Activated T-helper 1 cell treated with Interleukin-2 at 50 U/mL for 16 hours (primary cell): ENCODE measurements at regions not wholly inside any gene's neighbourhood (a gene's known extent, or its start where the extent isn't known, plus 50 kb on each side); places are given as distances from the start of the nearest gene placed in this dataset.

Experiments
- DNase-seq: peaks from one replicate; pipeline ENCODE4 v3.0.0-alpha.2; 2020; ENCODE audit warnings: low read depth

DNA sequence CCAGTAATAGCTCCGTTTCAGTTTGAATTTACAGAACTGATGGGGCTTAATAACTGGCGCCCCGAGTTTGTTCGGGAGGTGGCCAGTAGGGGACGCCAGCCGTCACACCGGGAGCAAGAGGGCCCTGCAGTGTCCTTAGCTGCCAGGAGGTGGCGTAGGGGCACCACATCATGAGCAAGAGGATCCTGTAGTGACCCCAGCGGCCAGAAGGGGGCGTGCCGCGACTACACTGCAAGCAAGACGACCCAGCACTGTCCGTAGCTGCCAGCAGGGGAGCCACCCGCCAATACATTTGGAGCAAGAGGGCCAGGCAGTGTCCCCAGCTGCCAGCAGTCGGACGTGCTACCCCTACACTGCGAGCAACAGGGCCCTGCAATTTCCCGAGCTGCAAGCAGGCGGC is 663.7 kb upstream of the B3GAT1 start:
- DNase-seq, result peak; percentile 19

DNA sequence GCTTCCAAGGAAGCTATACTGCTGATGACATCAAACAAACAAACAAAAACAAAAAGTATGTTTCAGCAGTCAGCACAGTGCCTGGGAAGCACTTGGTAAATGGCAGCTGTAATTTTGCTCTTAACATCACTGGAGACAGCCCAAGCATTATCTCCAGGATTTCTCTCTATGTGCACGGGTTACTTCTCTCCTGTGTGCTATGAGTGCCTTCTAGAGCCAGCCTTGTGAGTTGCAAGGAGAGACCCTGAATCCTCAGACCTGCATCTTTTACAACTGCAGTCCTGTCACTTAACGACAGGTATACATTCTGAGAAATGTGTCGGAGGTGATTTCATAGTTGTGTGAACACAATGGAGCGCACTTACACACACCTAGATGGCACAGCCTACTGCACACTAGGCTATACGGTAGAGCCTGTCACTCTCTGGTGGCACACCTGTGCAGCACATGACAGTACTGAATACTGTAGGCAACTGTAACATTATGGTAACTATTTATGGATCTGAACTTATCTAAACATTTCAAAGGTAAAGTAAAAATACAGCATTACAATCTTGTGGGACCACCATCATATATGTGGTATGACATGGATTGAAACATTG is 662.5 kb upstream of the B3GAT1 start:
- no peak for DNase-seq

DNA sequence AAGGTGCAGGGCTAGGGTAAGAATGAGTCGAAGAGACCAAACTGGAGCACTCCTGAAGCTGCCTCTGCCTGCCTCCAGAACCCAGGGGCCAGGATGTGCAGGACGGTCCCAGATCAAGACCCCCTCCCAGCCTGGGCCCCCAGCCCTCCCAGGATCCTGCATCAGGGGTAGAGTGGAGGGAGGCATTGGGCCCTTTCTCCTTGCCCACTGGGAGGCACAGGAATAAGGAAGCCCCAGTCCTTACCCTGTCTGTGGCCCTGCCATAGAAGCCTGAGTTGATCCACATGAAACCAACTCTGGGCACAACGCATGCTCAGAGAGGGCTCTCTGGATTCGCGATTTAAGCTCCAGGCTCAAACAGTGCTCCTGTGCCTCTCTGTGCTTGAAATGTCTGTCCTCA is 661.8 kb upstream of the B3GAT1 start:
- DNase-seq, result no peak

DNA sequence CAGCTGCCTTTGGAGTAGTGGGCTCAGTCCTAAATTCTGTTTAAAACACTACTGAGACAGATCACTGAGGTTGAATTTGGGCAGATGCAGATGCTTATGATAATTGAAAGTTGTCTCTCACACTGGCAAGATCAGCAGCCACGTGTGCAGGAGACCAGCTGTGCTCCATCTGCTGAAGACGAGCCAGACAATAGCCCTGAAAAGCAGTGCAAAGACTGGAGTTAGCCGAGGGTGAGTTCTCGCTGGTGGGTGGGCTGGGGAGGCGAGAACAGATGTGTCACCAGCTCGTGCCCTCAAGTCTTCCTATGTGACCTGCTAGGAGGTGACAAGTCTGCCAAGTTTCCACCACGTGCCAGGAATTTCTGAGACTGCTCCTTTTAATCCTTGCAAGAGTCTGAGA is 661.3 kb upstream of the B3GAT1 start:
- no peak for DNase-seq

DNA sequence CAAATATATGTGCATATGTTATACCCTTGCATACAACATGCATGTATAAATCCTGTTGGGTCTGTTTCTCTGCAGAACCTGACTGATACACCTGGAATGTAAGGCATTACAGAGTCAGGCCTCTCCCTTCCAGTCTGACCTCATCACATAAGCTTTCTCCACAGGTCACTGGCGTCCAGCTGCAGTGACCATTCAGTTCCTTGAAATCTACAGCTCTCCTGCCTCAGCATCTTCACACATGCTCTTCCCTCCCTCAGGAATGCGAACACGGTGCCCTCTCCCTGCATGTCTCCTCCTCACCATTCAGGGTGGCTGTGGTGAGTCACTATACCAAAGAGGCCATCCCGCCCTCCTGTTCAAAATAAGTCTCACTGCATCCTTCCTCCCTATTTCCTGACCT is 657.8 kb upstream of the B3GAT1 start:
- DNase-seq, result no peak

DNA sequence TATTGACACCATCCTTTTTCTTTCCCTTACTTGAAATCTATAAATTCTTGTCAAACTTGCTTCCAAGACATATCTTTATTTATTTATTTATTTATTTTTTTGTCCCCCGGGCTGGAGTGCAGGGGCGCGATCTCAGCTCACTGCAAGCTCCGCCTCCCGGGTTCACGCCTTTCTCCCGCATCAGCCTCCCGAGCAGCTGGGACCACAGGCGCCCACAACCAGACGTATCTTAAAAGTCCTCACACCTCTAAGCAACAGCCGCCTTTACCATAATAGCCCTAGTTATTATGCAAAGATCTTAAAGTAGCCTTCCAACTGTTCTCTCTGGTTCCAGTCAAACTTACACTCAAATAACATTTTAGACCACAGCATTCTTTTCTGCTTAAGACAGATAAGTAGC is 657.0 kb upstream of the B3GAT1 start:
- no peak for DNase-seq

DNA sequence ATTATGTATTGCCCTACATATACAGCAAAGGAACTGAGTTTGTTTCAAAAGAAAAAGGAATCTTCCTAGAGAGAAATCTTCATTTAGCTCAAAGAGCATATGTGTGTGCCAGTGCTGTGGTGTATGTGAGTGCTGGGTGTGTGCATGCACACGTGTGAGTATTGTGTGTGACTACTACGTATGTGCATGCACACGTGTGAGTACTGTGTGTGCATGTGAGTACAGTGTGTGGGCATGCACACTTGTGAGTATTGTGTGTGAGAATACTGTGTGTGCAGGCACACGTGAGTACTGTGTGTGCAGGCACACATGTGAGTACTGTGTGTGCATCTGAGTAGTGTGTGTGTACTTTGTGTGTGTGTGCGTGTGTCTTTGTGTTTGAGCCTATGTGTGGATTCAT is 651.0 kb upstream of the B3GAT1 start:
- no peak for DNase-seq

DNA sequence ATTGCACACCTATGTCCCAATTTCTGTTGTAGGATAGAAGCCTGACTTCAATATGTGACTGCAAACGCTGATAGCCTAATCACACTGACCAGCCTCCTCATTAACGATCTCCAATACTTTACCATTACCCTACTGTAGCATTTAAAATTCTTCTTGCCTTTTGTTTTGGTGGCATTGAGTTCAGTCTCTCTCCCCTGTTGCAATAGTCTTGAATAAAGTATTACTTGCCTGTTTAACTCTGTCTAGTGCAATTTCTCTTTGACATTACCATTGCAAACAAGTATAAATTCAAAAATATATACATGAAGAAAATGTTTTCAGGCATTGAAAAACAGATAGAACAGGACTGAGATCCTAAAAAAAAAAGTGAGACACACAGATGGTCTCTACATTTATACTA is 649.1 kb upstream of the B3GAT1 start:
- no peak for DNase-seq

DNA sequence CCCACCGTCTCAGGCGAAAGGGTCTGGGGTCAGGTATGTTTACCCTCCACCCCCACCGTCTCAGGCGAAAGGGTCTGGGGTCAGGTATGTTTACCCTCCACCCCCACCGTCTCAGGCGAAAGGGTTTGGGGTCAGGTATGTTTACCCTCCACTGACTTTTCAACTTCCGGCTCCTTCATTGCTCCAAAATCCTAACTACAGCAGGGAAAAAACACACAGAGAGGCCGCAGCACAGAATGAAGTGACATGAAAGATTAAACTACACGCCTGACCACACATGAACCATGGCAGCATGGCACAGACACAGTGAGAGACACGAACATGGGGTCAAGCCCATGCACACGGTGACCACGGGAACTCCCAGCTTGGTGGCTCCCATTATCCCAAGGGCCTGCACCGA is 634.9 kb upstream of the B3GAT1 start:
- no peak for DNase-seq

DNA sequence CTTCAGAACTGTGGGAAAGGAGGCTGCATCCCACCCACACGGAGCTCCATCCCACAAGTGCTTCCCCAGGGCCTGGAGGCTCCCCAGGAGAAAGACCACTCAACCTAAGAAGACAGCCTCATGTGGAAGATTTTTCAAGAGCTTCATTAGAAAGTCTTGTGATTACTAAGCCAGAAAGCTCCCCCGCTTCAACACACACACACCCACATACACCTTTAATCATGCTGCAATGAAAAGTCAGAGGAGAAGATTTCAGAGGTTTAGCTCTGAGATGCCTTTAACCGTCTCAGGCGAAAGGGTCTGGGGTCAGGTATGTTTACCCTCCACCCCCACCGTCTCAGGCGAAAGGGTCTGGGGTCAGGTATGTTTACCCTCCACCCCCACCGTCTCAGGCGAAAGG is 634.5 kb upstream of the B3GAT1 start:
- no peak for DNase-seq

DNA sequence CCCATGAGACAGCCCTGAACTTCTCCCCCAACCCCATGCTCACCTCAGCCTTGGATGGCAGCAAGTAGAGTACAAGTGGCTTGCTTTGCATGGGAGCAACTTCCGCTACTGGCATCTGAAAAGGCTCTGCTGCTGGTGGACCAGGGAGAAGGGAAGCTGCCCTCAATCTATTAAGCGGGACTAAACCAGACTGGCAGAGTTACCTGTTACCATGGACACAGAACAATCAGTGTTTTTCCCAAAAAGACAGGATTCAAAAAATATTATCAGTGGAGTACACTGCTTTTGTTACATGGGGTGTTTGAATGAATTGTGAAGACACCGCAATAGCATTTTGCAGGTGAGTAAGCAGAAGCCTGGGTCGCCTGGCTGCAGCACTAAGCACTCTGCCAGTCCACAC is 631.4 kb upstream of the B3GAT1 start:
- no peak for DNase-seq

DNA sequence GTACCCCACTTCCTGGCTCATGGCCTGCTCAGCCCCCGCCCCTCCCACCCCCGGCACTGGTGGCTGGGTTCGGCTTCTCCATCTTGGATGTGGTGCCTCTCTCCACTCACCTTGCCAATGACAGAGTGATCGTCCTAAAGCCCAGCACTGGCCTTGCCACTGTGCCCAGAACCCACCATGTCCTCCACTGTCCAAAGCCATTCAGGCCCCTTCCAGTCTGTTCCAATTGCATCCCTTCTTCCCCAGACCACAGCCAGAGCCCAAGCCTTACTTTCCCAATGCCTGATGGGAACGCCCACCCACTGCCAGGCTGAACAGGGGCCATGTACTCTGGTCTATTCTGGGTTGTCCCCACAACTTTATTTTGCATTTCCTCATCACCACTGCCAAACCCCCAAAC is 625.8 kb upstream of the B3GAT1 start:
- no peak for DNase-seq

DNA sequence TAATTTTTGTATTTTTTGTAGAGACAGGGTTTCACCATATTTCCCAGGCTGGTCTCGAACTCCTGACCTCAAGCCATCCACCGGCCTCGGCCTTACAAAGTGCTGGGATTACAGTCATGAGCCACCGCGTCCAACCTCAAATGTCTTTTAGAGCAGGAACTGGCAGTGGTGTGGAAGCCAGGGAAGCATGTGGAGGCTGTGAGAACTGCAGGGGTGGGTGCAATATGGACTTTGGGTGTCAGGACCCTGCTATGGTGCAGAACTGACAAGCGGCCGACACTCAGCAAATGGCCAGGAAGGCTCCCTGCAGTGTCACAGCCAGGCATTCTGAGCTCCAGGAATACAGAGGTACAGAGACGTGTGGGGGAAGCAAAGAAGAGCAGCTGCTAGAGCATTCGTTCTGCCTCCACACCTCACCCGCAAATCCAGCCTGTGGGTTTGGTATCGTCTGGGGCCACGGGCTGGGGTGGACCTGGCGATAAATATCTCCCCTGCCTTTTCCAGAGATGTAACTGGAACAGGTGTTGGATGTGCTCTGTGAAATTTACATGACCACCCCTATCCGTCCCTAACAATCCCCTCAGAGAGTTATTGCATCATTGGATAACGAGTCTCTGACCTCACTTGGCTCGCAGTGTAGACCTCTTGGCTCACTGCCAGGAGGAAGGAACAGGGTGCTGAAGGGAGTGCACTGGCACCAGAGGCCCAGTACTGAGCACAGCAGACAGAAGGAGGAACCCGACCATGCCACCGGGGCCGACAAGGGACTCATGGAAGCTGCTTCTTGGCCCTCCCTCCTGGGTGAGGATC is 624.7 kb upstream of the B3GAT1 start:
- DNase-seq, result no peak

DNA sequence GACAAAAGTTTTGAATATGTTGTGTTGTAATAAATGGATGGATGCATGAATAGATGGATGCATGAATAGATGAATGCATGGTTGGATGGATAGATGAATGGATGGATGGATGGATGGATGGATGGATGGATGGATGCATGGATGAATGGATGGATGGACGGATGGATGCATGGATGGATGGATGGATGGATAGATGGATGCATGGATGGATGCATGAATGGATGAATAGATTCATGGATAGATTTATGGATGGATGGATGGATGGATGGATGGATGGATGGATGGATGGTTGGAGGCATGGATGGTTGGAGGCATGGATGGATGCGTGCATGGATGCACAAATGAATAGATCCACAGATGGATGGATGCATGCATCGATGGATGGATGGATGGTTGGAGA is 623.2 kb upstream of the B3GAT1 start:
- DNase-seq, result no peak

DNA sequence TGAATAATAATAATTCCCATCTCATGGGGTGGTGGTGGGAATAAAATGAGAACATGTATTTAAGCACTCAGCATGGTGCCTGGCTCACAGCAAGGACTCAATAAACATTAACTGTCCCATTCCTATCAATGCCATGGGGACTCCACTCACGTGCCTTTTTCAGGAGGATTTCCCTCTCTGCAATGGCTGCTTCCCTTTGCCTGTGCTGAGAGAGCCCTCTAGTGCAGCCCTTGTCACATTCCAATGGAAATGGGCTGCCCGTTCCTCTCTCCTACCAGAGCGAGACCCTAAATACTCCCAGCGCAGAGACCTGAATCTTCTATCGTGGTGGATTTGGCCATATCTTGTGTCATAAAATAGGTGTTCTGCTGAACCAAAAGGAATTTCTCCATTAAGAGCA is 621.5 kb upstream of the B3GAT1 start:
- no peak for DNase-seq

DNA sequence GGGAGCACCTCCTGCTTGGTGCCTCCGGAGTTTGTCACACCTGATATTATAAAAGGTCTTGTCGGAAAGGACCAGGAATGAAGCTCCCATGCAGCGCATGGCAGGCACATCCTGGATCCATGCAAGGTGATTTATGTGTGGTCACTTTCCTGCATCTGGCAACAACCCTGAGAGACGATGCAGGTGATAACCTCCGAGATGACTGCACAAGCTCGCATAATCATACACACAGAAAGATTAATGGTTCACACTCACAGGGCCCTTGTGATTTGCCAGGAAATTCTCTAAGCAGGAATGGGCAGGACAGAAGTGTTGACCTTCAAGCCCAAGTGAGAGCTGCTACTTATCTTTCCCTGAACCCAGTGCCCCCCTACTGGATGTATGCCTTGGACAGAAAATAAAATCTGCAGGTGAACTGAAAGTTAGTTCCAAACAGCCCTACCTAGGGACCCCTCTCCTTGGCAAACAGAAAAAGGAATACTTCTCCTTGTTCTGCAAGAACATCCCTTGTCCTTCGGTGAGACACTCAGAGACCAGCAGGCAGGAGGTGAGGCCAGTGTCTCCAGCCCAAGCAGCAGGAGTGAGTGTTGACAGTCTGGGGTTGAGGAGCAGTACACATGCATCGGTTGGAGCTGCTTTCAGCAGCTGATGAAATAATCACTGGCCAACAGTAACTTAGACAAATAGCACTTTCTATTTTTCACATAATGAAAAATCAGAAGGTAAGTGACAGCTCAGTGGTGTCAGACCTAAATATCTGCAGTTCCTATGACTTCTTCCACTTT is 619.4 kb upstream of the B3GAT1 start:
- no peak for DNase-seq

DNA sequence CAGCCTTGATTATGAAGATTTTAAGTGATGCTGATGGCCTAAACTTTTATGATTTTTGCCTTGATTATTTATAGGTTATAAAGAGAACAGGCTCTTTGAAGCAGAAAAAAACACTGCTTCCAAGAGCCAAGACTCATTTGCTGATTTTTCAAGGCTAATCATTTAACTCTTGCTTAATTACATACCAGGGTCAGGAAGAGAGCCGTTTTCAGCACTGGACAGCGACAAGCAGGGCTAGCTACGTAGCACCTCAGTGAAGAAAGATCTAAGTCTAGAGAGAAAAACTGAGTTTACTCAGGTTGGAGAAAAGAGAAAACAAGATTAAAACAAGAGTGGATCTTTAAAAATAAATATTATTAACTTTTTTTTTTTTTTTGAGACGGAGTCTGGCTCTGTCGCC is 615.4 kb upstream of the B3GAT1 start:
- DNase-seq, result no peak

DNA sequence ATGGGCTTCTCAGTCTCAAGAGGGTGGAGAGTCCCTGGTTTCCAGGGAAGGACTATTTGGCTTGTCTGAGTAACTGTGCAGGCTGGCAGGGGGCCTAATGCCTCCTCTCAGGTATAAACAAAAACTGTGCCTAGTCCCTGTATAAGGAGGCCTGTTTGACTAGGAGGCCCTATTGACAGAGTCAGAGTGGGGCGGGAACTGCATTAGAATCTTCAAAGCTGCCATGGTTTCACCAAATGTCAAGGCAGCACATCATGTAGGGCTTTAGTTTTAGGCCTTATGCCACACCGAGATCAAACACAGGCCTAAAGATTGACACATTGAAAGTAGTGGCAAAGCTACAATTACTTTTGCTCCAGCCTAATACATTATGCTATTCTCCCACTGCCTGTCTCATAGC is 611.5 kb upstream of the B3GAT1 start:
- DNase-seq, result no peak

DNA sequence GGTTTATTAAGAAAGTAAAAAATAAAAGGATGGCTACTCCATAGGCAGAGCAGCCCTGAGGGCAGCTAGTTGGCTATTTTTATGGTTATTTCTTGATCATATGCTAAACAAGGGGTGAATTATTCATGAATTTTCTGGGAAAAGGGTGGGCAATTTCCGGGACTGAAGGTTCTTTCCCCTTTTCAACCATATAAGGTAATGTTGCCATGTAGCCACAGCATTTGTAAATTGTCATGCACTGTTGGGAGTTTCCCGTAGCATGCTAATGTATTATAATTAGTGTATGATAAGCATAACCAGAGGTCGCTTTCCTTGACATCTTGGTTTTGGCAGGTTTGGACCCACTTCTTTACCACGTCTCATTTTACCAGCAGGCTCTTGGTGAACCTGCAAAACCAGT is 610.4 kb upstream of the B3GAT1 start:
- DNase-seq, result no peak

DNA sequence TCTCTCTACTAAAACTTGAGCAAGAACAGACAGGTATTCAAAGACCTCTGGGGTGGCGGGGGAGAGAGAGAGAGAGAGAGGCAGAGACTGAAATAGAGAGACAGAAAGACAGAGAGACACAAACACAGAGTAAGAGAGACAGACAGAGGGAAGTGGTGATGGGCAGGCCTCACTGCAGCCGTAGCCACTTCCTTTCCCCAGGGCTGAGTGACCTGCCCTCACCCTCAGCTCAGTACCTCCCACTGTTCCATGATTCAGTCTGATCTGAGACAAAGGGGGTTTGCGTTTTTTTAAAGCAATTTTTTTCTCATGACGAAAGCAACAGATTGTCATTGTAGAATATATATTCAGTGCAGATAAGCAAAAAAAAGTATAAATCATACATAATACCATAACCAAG is 607.9 kb upstream of the B3GAT1 start:
- DNase-seq, result no peak

DNA sequence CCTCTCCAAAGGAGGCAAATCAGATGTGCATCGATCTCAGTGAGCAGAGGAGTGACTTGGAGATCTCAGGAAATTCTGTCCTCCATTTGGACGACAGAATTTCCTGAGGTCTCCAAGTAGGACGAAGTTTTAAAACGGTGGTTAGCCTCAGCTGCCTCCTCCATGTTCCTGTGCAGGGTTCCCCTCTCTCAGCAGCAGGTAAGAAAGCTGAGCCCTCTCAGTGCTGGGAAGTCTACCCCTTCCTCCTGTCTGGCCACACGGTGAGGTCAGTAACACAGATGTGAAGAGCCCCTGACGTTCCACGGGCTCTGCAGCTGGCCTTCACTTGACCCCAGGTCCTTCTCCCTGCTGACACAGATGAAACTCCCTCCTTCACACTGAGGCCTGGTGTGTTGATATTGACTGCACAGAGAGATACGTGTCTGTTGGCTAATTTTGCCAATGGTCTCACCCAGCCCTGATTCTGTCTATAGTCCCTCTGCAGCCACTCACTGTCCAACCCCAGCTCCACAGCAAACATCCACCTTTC is 607.4 kb upstream of the B3GAT1 start:
- DNase-seq, result no peak

DNA sequence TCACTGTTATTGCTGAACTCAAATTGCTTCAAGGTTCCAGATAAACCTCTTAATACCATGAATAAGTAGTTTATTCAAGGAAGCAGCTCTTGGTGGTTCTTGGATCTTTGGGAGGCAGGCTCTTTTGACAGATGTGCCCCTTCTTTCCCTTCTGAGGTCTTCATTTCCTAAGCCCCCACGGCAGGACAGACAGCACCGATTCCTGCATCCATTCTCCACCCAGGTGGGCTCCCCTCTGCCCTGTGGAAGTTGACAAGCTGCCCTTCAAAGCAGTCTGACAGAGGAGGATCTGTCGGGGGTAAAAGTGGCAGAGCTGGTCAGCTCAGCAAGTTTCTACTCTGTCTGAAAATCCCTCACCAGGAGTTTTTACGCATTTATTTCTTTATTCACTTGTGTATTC is 605.3 kb upstream of the B3GAT1 start:
- DNase-seq, result no peak

DNA sequence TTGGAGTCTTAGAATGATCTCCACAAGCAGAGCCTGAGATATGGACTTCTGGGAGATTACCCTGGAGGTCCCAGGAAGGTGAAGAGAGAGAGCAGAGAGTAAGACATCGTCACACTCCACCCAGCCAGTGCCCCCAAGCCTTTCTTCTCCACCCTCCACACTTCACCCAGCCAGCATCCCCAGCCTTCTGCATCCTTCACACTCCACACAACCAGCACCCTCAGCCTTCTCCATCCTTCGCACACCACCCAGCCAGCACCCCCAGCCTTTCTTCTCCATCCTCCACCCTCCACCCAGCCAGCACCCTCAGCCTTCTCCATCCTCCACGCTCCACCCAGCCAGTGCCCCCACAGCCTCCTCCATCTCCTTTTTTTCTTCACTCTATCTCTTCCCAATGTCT is 603.9 kb upstream of the B3GAT1 start:
- no peak for DNase-seq
